Parathyroid adenoma (tissue), 2 donors: ENCODE measurements at regions not wholly inside any gene's neighbourhood (a gene's known extent, or its start where the extent isn't known, plus 50 kb on each side); places are given as distances from the start of the nearest gene placed in this dataset.

ENCODE experiments used
- H2AFZ ChIP-seq: fragments of 300-600 bp; sonication (generic); one replicate; pipeline ENCODE4 v1.7.0; 2017; ENCODE audit warnings: antibody characterized with exemption, mild to moderate bottlenecking
- H3K27ac ChIP-seq: fragments of 300-600 bp; sonication (generic); one replicate; pipeline ENCODE4 v1.7.0; 2017
- H3K27me3 ChIP-seq: fragments of 300-600 bp; sonication (generic); one replicate; pipeline ENCODE4 v1.7.0; 2017; ENCODE audit warnings: low read length; ENCODE audit not compliant: control insufficient read depth, insufficient read depth
- H3K36me3 ChIP-seq: fragments of 300-600 bp; sonication (generic); one replicate; pipeline ENCODE4 v1.7.0; 2017; ENCODE audit warnings: low read length; ENCODE audit not compliant: control insufficient read depth, insufficient read depth
- H3K4me1 ChIP-seq: fragments of 300-600 bp; sonication (generic); one replicate; pipeline ENCODE4 v1.7.0; 2017; ENCODE audit warnings: control low read depth
- H3K4me2 ChIP-seq: fragments of 300-600 bp; sonication (generic); one replicate; pipeline ENCODE4 v1.7.0; 2017; ENCODE audit warnings: low read length
- H3K4me3 ChIP-seq: fragments of 300-600 bp; sonication (generic); one replicate; pipeline ENCODE4 v1.7.0; 2017; ENCODE audit warnings: low read depth, low read length
- H3K79me2 ChIP-seq: fragments of 300-600 bp; sonication (generic); one replicate; pipeline ENCODE4 v1.7.0; 2017; ENCODE audit warnings: control low read depth
- H3K9ac ChIP-seq: fragments of 300-600 bp; sonication (generic); one replicate; pipeline ENCODE4 v1.7.0; 2017; ENCODE audit warnings: mild to moderate bottlenecking
- H3K9me3 ChIP-seq: fragments of 300-600 bp; sonication (generic); one replicate; pipeline ENCODE4 v1.7.0; 2017; ENCODE audit warnings: low read length; ENCODE audit not compliant: control insufficient read depth
- CTCF ChIP-seq: fragments of 300-600 bp; sonication (generic); IDR thresholded peaks from one replicate; pipeline ENCODE4 v1.7.0; 2017; ENCODE audit warnings: antibody characterized with exemption, mild to moderate bottlenecking
- donor health status: primary hyperparathyroidism.

- Histone ChIP-seq H3K9ac (no peak overlapping the region), H2AFZ (no peak overlapping the region), H3K4me2 (no peak overlapping the region), H3K27ac (no peak overlapping the region), H3K9me3 (no peaks in the 10 kb centered on the region), H3K79me2 (no peaks in the 10 kb centered on the region), H3K4me3 (no peak overlapping the region), H3K27me3 (no peaks in the 10 kb centered on the region), H3K36me3 (no peaks in the 10 kb centered on the region), H3K4me1 (no peaks in the 10 kb centered on the region)
- TF ChIP-seq CTCF, result no peak
Observed at GRCh38 chr19:31519256-31519655, 170.0 kb upstream of the TSHZ3 start.

GRCh38 chr19:31519908-31520307, 170.7 kb upstream of the TSHZ3 start:
- Histone ChIP-seq H3K79me2 (no peaks in the 10 kb centered on the region), H2AFZ (no peak overlapping the region), H3K4me3 (no peak overlapping the region), H3K27me3 (no peaks in the 10 kb centered on the region), H3K9me3 (no peaks in the 10 kb centered on the region), H3K4me2 (no peak overlapping the region), H3K9ac (no peak overlapping the region), H3K36me3 (no peaks in the 10 kb centered on the region), H3K27ac (no peak overlapping the region), H3K4me1 (no peaks in the 10 kb centered on the region)
- TF ChIP-seq CTCF, result no peak

- Histone ChIP-seq H3K79me2 (no peaks in the 10 kb centered on the region), H2AFZ (no peak overlapping the region), H3K9me3 (no peaks in the 10 kb centered on the region), H3K4me2 (no peak overlapping the region), H3K4me1 (no peaks in the 10 kb centered on the region), H3K36me3 (no peaks in the 10 kb centered on the region), H3K27ac (no peak overlapping the region), H3K4me3 (no peak overlapping the region), H3K9ac (no peak overlapping the region), H3K27me3 (no peaks in the 10 kb centered on the region)
- no peak for TF ChIP-seq CTCF
Observed at GRCh38 chr19:31520633-31521032, 171.4 kb upstream of the TSHZ3 start.

- H3K9me3 ChIP-seq, result no peaks in the 10 kb centered on the region
- H3K27me3 ChIP-seq, result no peaks in the 10 kb centered on the region
- no peak overlapping the region for H3K27ac ChIP-seq
- H3K4me3 ChIP-seq, result no peak overlapping the region
- H2AFZ ChIP-seq, result no peak overlapping the region
- no peak overlapping the region for H3K4me2 ChIP-seq
- H3K9ac ChIP-seq, result no peak overlapping the region
- no peaks in the 10 kb centered on the region for H3K79me2 ChIP-seq
- H3K36me3 ChIP-seq, result no peaks in the 10 kb centered on the region
- H3K4me1 ChIP-seq, result no peaks in the 10 kb centered on the region
- no peak for TF ChIP-seq CTCF
Observed at GRCh38 chr19:31525610-31526147, 176.4 kb upstream of the TSHZ3 start.

GRCh38 chr19:31527443-31527842, 178.2 kb upstream of the TSHZ3 start:
- TF ChIP-seq CTCF, result no peak
- Histone ChIP-seq H3K9ac (no peak overlapping the region), H3K4me3 (no peak overlapping the region), H3K79me2 (no peaks in the 10 kb centered on the region), H3K27ac (no peak overlapping the region), H3K27me3 (no peaks in the 10 kb centered on the region), H3K9me3 (no peaks in the 10 kb centered on the region), H3K4me1 (no peaks in the 10 kb centered on the region), H2AFZ (no peak overlapping the region), H3K36me3 (no peaks in the 10 kb centered on the region), H3K4me2 (no peak overlapping the region)
